Colonic mucosa (tissue), 4 donors: ENCODE measurements at regions not wholly inside any gene's neighbourhood (a gene's known extent, or its start where the extent isn't known, plus 50 kb on each side); places are given as distances from the start of the nearest gene placed in this dataset.
A peak's percentile ranks its signal among the peaks of the same experiment; 100 is the strongest.

Experiments
- DNase-seq: peaks from one replicate; pipeline ENCODE4 v3.0.0-alpha.2; 2020
- H3K27ac ChIP-seq: fragments of 200-600 bp; one replicate; pipeline ENCODE4 v1.8.0; 2021
- H3K27me3 ChIP-seq: fragments of 200-600 bp; one replicate; pipeline ENCODE4 v1.8.0; 2021
- H3K36me3 ChIP-seq: fragments of 200-600 bp; one replicate; pipeline ENCODE4 v1.8.0; 2021
- H3K4me1 ChIP-seq: fragments of 200-600 bp; one replicate; pipeline ENCODE4 v1.8.0; 2021; ENCODE audit warnings: mild to moderate bottlenecking
- H3K4me3 ChIP-seq: fragments of 200-600 bp; one replicate; pipeline ENCODE4 v1.8.0; 2021
- H3K9ac ChIP-seq, 2 donors: one replicate each; pipeline ENCODE4 v1.7.0; 2013; ENCODE audit warnings: control low read depth in 2 of 2, low read depth in 2 of 2, low read length in 2 of 2
- H3K9me3 ChIP-seq: fragments of 200-600 bp; one replicate; pipeline ENCODE4 v1.8.0; 2021
- intact Hi-C: fragments of 100-400 bp; cut with DNase I; formaldehyde crosslinking; loops from one replicate; pipeline ENCODE4 v1.14.1; 2022
- TF ChIP-seq, protein P1 (sequence below): fragments of 200-600 bp; IDR thresholded peaks from one replicate; pipeline ENCODE4 v1.8.0; 2022; ENCODE audit warnings: antibody characterized with exemption, mild to moderate bottlenecking
- donor health status: healthy.
- donor health status: DM: no; HTN: no; CAD: no.
- donor health status: DM: no; HTN: no; CAD: no.

DNA sequence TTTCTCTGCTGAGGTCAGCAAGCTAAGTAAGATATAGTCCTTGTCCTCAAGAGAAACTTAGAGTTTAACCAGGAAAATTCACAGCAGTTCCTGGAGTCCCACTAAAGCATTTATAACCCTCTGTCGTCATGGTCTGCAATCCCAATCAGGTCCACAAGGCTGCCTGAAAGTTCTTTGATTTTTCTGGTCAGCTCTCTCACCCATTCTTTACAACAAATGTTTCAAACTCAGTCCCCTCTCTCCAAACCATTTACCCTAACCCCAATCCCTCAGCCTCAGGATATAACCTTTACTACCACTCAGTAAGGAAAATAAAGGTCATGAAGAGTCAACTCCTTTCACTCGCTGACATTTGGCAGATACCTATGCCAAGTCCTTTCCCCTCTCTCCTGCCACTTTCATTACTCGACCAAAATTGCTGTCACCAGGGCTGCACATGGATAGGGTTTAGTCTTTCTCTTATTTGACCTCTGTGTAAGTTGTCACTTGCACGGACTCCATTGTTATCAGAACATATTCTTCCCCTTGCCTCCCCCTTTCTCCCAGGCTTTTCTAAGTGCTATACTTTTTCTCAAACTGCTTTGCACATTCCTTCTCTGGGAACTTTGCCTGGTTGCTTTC, 936.6 kb downstream of the NR2F1-AS1 start:
- Histone ChIP-seq H3K36me3 (no peaks in the 10 kb centered on the region), H3K27me3 (no peaks in the 10 kb centered on the region), H3K9me3 (no peaks in the 10 kb centered on the region), H3K4me1 (no peaks in the 10 kb centered on the region), H3K27ac (no peak overlapping the region), H3K4me3 (no peak overlapping the region), H3K9ac (no peak overlapping the region)
- TF ChIP-seq, protein P1, sequence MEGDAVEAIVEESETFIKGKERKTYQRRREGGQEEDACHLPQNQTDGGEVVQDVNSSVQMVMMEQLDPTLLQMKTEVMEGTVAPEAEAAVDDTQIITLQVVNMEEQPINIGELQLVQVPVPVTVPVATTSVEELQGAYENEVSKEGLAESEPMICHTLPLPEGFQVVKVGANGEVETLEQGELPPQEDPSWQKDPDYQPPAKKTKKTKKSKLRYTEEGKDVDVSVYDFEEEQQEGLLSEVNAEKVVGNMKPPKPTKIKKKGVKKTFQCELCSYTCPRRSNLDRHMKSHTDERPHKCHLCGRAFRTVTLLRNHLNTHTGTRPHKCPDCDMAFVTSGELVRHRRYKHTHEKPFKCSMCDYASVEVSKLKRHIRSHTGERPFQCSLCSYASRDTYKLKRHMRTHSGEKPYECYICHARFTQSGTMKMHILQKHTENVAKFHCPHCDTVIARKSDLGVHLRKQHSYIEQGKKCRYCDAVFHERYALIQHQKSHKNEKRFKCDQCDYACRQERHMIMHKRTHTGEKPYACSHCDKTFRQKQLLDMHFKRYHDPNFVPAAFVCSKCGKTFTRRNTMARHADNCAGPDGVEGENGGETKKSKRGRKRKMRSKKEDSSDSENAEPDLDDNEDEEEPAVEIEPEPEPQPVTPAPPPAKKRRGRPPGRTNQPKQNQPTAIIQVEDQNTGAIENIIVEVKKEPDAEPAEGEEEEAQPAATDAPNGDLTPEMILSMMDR, result no peak
- DNase-seq, result no peak
- intact Hi-C loops, result no loop called here

DNA sequence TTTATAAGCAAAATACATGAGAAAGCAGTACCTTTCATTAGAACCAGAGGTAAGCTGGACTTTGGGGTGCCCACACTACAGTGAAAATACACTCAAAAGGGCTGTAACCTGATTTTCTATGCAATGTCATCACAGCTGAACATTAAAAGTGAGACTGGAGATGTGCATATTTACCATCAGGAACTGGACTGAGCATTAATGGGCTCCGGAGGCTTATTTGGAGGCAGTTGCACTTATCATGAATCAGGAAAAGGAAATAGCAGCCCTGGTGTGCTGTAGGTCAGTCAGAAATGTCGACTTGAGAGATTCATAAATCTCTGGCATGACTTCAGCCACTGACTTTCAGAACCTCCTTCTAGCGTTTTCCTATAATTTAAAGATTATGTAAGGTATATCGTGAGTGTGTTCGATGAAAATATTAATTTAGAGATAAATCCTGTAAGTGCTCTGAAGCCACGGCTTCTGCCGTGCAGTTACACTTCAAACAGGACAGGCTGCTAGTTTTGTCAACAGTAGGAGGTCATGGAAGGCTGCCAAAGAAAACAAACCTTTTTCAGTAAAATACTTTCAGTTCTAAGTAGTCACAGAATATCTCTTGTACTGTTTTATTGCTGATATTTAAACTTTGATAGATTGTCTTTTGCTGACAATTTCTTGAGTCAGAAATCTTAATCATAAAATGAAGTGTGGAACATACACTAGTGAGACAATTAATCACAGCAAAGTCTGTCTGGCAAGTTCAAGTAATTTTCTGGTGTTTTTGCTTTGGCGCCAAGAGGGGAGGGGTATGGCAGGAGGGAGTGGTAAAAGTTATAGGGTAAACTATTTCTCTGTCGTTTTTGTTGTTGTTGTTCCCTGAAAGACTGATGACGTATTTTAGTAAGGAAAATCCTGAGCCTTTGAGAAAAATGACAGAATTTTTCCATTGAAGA, 939.7 kb downstream of the NR2F1-AS1 start:
- Histone ChIP-seq H3K4me3 (no peak overlapping the region), H3K36me3 (no peaks in the 10 kb centered on the region), H3K4me1 (no peaks in the 10 kb centered on the region), H3K9me3 (no peaks in the 10 kb centered on the region), H3K27me3 (no peaks in the 10 kb centered on the region), H3K27ac (no peak overlapping the region), H3K9ac (no peak overlapping the region)
- TF ChIP-seq, protein P1, result no peak
- DNase-seq, result peak; percentile 28
- intact Hi-C loops, result no loop called here

DNA sequence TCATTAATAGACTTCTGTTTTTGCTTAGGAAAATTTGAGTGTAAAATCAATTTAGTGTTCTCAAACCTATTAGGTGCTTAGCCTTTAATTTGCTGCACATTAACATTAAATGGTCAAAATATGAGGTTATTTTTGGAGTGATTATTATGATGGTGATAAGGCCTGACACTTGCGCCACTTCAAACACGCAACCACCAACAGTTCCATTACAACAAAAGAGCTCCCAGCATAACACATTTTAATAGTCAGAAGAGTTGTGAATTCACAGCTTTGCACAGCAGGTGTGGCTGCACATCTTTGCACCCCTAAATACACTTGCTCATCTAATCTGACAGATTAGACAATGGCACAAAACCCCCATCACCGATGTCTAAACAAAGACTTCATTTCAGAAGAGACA, 940.7 kb downstream of the NR2F1-AS1 start:
- intact Hi-C loops, result no loop called here
- no peaks in the 10 kb centered on the region for H3K27me3 ChIP-seq
- no peak overlapping the region for H3K9ac ChIP-seq
- H3K36me3 ChIP-seq, result no peaks in the 10 kb centered on the region
- H3K4me3 ChIP-seq, result no peak overlapping the region
- no peak overlapping the region for H3K27ac ChIP-seq
- TF ChIP-seq, protein P1, result no peak
- H3K9me3 ChIP-seq, result no peaks in the 10 kb centered on the region
- no peak for DNase-seq
- no peaks in the 10 kb centered on the region for H3K4me1 ChIP-seq

DNA sequence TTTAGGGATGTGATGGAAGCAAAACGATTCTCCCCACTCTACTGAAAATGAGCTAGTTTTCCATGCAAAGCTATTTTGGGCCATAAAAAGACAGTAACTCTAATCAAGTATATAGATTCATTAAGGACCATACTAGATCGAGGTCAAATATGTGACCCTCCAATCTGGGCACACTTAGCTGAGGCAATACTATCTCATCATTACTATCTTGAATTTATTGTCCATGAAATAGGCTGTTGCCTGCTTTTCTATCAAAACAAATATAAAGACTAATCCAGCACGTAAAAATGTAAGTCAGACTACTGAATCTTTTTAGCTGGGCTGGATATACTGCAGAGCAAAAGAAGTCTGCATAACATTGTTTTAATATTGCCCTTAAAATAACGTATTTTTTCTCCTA, 943.1 kb downstream of the NR2F1-AS1 start:
- H3K27ac ChIP-seq, result no peak overlapping the region

DNA sequence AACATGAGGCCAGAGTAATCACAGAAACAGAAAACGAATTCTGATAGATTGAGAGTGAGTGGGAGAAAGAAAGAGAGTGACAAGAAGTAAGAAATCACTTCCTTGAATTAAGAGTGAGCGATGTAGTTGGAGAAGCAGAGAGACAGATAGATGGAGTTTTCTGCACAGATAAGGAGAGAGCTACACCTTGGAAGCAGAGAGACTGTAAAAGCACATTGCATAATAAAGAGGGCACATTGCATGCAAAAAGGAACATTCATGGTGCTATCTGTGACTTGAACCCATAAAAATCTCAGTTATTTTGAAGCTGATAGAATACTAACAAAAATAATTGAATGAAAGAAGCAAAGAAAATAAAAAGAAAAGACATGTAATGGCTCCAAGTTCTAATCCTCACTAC, 943.8 kb downstream of the NR2F1-AS1 start:
- intact Hi-C loops, result no loop called here
- no peaks in the 10 kb centered on the region for H3K36me3 ChIP-seq
- no peaks in the 10 kb centered on the region for H3K9me3 ChIP-seq
- no peak overlapping the region for H3K27ac ChIP-seq
- TF ChIP-seq, protein P1, result no peak
- H3K27me3 ChIP-seq, result no peaks in the 10 kb centered on the region
- H3K9ac ChIP-seq, result no peak overlapping the region
- no peak for DNase-seq
- H3K4me3 ChIP-seq, result no peak overlapping the region
- H3K4me1 ChIP-seq, result no peaks in the 10 kb centered on the region

More for the DNA sequence above, 943.1 kb downstream of the NR2F1-AS1 start:
- Histone ChIP-seq H3K4me3 (no peak overlapping the region), H3K27me3 (no peaks in the 10 kb centered on the region), H3K36me3 (no peaks in the 10 kb centered on the region), H3K9me3 (no peaks in the 10 kb centered on the region), H3K9ac (no peak overlapping the region), H3K4me1 (no peaks in the 10 kb centered on the region)
- DNase-seq, result no peak
- intact Hi-C loops, result no loop called here
- TF ChIP-seq, protein P1, result no peak
